ENCODE measurements at regions not wholly inside any gene's neighbourhood (a gene's known extent, or its start where the extent isn't known, plus 50 kb on each side); places are given as distances from the start of the nearest gene placed in this dataset. TPM values are rescaled to one million over a fixed set of nuclear protein-coding genes. Genes with fewer than 3 reads are reported as not detected.

DNA sequence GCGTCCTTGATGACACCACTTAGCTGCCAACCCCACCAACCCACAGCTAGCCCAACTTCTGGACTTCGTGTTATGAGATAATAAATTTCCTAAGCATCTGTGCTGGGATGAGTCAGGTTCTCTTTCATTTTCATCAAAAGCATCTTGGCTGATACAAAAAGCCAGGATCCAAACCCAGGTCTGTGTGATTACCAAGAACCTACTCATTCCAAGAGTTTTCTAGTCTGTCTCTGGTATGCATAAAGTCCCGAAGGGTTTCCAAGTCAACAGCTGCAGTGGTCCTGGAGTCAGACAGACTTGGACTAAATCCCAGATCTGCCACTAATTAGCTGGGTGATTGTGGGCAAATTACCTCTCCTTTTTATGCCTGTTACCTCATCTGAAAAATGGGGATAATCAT lies 55.5 kb upstream of the SERP2 start:
- DNase-seq, result no peak
- no peaks in the 10 kb centered on the region for H3K9me3 Mint-ChIP-seq
- H3K36me3 Mint-ChIP-seq (ENCODE audit: low read depth), result no peaks in the 10 kb centered on the region
- TF ChIP-seq CTCF (IDR thresholded peaks at IDR 0.05), result no peak
- peaks cover 20% of the 10 kb centered on the region for H3K27me3 Mint-ChIP-seq (ENCODE audit: insufficient read depth)
- no peak overlapping the region for H3K4me3 Mint-ChIP-seq
- H3K4me1 Mint-ChIP-seq (ENCODE audit: low read depth), result peaks cover 26% of the 10 kb centered on the region
- no peak overlapping the region for H3K27ac Mint-ChIP-seq

GRCh38 chr13:44320611-44321010 lies 53.0 kb upstream of the SERP2 start:
- Mint-ChIP-seq H3K4me3 (no peak overlapping the region), H3K9me3 (no peaks in the 10 kb centered on the region), H3K4me1 (ENCODE audit: low read depth) (peaks cover 13% of the 10 kb centered on the region), H3K36me3 (ENCODE audit: low read depth) (no peaks in the 10 kb centered on the region), H3K27ac (no peak overlapping the region), H3K27me3 (ENCODE audit: insufficient read depth) (peaks cover 37% of the 10 kb centered on the region)
- no peak for DNase-seq
- TF ChIP-seq CTCF (IDR thresholded peaks at IDR 0.05), result no peak

- H3K4me3 Mint-ChIP-seq, result no peak overlapping the region
Measured at GRCh38 chr13:44321961-44322360, 51.7 kb upstream of the SERP2 start.

DNA sequence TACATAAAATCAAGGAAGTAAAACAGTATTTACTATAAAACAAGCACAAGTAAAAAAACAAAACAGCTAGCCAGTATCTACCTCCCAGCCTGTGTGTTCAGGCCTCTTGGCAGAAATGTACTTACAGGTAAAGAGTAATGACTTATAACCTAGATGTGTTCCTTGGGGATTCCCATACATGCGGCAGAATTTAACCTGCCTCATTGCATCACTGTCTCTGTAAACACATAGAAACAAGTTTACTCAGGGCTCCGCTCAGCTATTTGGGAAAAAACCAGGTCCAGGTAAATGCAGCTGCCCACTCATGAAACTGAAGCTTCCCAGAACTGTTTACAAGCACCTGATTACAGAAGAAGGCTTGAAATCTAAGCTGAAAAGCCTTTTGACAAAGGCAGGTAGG lies 50.7 kb upstream of the SERP2 start:
- peaks cover 36% of the 10 kb centered on the region for H3K27me3 Mint-ChIP-seq (ENCODE audit: insufficient read depth)
- no peak for DNase-seq
- no peak overlapping the region for H3K27ac Mint-ChIP-seq
- H3K4me1 Mint-ChIP-seq (ENCODE audit: low read depth), result peaks cover 12% of the 10 kb centered on the region
- H3K9me3 Mint-ChIP-seq, result peaks cover 4% of the 10 kb centered on the region; the same call in 1 of the 2 replicates
- no peak for TF ChIP-seq CTCF (IDR thresholded peaks at IDR 0.05)
- H3K4me3 Mint-ChIP-seq, result no peak overlapping the region
- no peaks in the 10 kb centered on the region for H3K36me3 Mint-ChIP-seq (ENCODE audit: low read depth)

More at GRCh38 chr13:44321961-44322360, 51.7 kb upstream of the SERP2 start:
- H3K27me3 Mint-ChIP-seq (ENCODE audit: insufficient read depth), result peaks cover 38% of the 10 kb centered on the region
- DNase-seq, result no peak
- H3K9me3 Mint-ChIP-seq, result no peaks in the 10 kb centered on the region
- H3K36me3 Mint-ChIP-seq (ENCODE audit: low read depth), result no peaks in the 10 kb centered on the region
- no peak for TF ChIP-seq CTCF (IDR thresholded peaks at IDR 0.05)
- no peak overlapping the region for H3K27ac Mint-ChIP-seq
- peaks cover 19% of the 10 kb centered on the region for H3K4me1 Mint-ChIP-seq (ENCODE audit: low read depth)

- no peak overlapping the region for H3K4me3 Mint-ChIP-seq
- TF ChIP-seq CTCF (IDR thresholded peaks at IDR 0.05), result no peak
- peaks cover 6% of the 10 kb centered on the region; the same call in 1 of the 2 replicates for H3K4me1 Mint-ChIP-seq (ENCODE audit: low read depth)
- H3K36me3 Mint-ChIP-seq (ENCODE audit: low read depth), result no peaks in the 10 kb centered on the region
- H3K9me3 Mint-ChIP-seq, result peaks cover 4% of the 10 kb centered on the region; the same call in 1 of the 2 replicates
- H3K27me3 Mint-ChIP-seq (ENCODE audit: insufficient read depth), result peaks cover 38% of the 10 kb centered on the region
- DNase-seq, result no peak
- H3K27ac Mint-ChIP-seq, result no peak overlapping the region
Measured at GRCh38 chr13:44323754-44324153, 49.9 kb upstream of the SERP2 start.

Small RNAs in the stretch of these regions (microRNA-seq; reads per million reads assigned to microRNA genes)
- not detected for gene MIR8079

All from HFFc6 (cell line).